ENCODE measurements at regions not wholly inside any gene's neighbourhood (a gene's known extent, or its start where the extent isn't known, plus 50 kb on each side); places are given as distances from the start of the nearest gene placed in this dataset.

DNA sequence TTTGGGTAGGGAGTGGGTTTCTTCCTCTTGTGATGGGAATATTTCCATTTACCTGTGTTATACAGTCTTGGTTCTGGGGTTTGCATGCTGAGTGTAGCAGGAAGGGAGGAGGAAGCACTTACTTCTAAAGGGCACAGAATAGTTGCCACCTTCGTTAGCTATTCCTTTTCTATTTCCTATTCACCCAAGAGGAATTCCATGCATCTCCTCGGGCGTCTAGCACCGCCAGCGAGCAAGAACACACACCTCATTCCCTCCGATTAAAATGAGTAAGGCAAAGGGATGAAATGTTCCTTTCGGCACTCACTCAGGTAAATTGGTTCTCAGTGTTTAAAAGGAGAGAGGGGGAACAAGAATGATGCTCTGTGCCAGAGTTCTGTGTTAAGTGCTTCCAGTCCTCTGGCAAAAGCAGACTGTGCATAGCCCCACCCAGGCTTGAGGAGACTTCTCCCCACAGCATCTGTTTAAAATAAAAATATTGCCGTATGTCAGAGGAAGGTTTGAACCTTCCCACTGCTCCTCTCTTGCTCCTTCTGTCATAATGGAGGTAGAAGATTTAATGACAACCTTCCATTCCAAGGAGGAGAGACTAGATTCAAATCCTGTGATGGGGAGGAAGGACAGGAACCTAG lies 351.4 kb downstream of the PTTG2 start:
- TF ChIP-seq, protein P1, sequence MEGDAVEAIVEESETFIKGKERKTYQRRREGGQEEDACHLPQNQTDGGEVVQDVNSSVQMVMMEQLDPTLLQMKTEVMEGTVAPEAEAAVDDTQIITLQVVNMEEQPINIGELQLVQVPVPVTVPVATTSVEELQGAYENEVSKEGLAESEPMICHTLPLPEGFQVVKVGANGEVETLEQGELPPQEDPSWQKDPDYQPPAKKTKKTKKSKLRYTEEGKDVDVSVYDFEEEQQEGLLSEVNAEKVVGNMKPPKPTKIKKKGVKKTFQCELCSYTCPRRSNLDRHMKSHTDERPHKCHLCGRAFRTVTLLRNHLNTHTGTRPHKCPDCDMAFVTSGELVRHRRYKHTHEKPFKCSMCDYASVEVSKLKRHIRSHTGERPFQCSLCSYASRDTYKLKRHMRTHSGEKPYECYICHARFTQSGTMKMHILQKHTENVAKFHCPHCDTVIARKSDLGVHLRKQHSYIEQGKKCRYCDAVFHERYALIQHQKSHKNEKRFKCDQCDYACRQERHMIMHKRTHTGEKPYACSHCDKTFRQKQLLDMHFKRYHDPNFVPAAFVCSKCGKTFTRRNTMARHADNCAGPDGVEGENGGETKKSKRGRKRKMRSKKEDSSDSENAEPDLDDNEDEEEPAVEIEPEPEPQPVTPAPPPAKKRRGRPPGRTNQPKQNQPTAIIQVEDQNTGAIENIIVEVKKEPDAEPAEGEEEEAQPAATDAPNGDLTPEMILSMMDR (conservative IDR thresholded peaks at IDR 0.05; ENCODE audit: low read depth, low read length), result no peak
- no peak for TF ChIP-seq EZH2 (IDR thresholded peaks at IDR 0.05; ENCODE audit: borderline replicate concordance, low read depth, low read length, poor library complexity, severe bottlenecking)

Data from A673 (cell line).